Neural progenitor cell (in vitro differentiated cells): ENCODE measurements at regions not wholly inside any gene's neighbourhood (a gene's known extent, or its start where the extent isn't known, plus 50 kb on each side); places are given as distances from the start of the nearest gene placed in this dataset.

Experiments used
- CTCF ChIP-seq: fragments of 200-600 bp; sonication (generic); IDR thresholded peaks from 2 replicates; pipeline ENCODE4 v1.5.1; 2017; ENCODE audit warnings: antibody characterized with exemption, mild to moderate bottlenecking
- EZH2phosphoT487 ChIP-seq: fragments of 200-600 bp; sonication (generic); IDR thresholded peaks from 2 replicates; pipeline ENCODE4 v1.6.1; 2017; ENCODE audit warnings: antibody characterized with exemption

- TF ChIP-seq CTCF (no peak), EZH2phosphoT487 (no peak)
Observed at GRCh38 chr6:44007818-44008621, 119.2 kb downstream of the MRPL14 start.
